SK-N-MC (cell line): ENCODE measurements at regions not wholly inside any gene's neighbourhood (a gene's known extent, or its start where the extent isn't known, plus 50 kb on each side); places are given as distances from the start of the nearest gene placed in this dataset.
"Not testable (repeated sequence)": the region's sequence is repeated elsewhere in the genome, so short reads cannot be mapped to it uniquely, and the experiment has no call there.

ENCODE experiments used
- DNase-seq: peaks from one replicate; pipeline ENCODE4 v3.0.0-alpha.2; 2011; ENCODE audit warnings: low read depth, low spot score
- H3K27ac ChIP-seq: fragments of 200-600 bp; sonication (generic); 2 replicates; pipeline ENCODE4 v1.5.1; 2016; ENCODE audit warnings: mixed run types
- H3K36me3 ChIP-seq: fragments of 200-600 bp; sonication (generic); 2 replicates; pipeline ENCODE4 v1.6.1; 2017; ENCODE audit warnings: antibody characterized with exemption, low read length, mixed read lengths; ENCODE audit not compliant: insufficient read depth
- H3K4me3 ChIP-seq: fragments of 200-600 bp; sonication (generic); 2 replicates; pipeline ENCODE4 v1.5.1; 2016
- H3K9ac ChIP-seq: fragments of 200-600 bp; sonication (generic); 2 replicates; pipeline ENCODE4 v1.8.0; 2017; ENCODE audit warnings: mixed run types, mixed read lengths; ENCODE audit not compliant: insufficient read length
- H3K9me3 ChIP-seq: fragments of 200-600 bp; sonication (generic); 2 replicates; pipeline ENCODE4 v1.6.1; 2017; ENCODE audit warnings: low read depth, mild to moderate bottlenecking, antibody characterized with exemption, low read length, moderate library complexity, mixed read lengths
- EZH2 ChIP-seq: fragments of 200-600 bp; sonication (generic); IDR thresholded peaks from one replicate; pipeline ENCODE4 v1.6.1; 2017; ENCODE audit warnings: antibody characterized with exemption
- FOXP2 ChIP-seq: optimal IDR thresholded peaks from 2 replicates; pipeline ENCODE3; 2011; ENCODE audit warnings: mild to moderate bottlenecking, moderate library complexity; ENCODE audit not compliant: insufficient read depth; ENCODE audit errors: extremely low read length, control extremely low read depth
- POLR2AphosphoS5 ChIP-seq: IDR thresholded peaks from 2 replicates; pipeline ENCODE4 v1.6.1; 2012; ENCODE audit warnings: mild to moderate bottlenecking, low read depth, low read length, borderline replicate concordance

DNA sequence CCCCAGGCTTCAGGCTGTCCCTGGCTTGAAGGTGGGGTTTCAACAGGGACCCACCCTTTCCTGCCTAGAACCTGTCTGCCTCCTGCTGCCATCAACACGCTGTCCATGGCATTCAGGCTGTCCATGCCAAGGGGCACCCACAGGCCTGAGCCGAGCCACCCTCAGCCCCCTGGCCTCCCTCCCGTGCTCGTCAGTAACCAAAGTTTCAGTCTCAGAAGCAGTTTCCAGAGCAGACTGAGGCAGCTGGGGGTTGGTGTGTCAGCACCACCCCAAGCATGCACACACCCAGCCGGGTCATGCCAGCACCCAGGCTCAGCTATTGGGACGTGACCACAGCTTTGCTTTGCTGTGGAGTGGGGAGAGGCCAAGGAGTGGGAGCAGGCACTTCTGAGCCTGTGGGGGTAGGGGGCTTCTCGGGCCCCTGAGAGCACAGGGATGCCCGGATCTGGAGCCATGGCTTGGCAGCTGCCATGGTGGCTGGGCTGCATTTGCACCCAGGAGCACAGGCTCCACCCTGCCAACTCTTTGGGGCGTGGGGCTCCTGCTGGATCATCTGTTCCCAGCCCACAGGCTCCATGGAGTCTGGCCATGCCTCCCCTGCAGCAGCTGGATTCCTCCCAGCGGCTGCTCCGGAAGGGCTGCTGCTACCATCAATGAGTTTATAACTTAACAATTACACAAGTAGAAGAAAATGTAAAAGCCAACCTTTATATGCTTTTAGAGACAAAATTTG is 314.5 kb upstream of the SEMA3C start:
- H3K9me3 ChIP-seq = no peaks in the 10 kb centered on the region
- DNase-seq = no peak
- H3K4me3 ChIP-seq = peak overlapping the region; percentile 45
- H3K36me3 ChIP-seq = no peaks in the 10 kb centered on the region
- TF ChIP-seq POLR2AphosphoS5 = peak; percentile 35; the same call in 1 of the 2 replicates
- TF ChIP-seq FOXP2 = no peak
- H3K27ac ChIP-seq = peak overlapping the region; percentile 93
- H3K9ac ChIP-seq = no peak overlapping the region

- DNase-seq = no peak
- Histone ChIP-seq H3K36me3 (no peaks in the 10 kb centered on the region), H3K9me3 (no peaks in the 10 kb centered on the region), H3K27ac (peak overlapping the region; percentile 87), H3K4me3 (no peak overlapping the region), H3K9ac (peak overlapping the region; percentile 51)
- TF ChIP-seq FOXP2 = no peak
- TF ChIP-seq EZH2 = no peak
- TF ChIP-seq POLR2AphosphoS5 = no peak
Measured at GRCh38 chr7:81232084-81232799, 313.4 kb upstream of the SEMA3C start.

DNA sequence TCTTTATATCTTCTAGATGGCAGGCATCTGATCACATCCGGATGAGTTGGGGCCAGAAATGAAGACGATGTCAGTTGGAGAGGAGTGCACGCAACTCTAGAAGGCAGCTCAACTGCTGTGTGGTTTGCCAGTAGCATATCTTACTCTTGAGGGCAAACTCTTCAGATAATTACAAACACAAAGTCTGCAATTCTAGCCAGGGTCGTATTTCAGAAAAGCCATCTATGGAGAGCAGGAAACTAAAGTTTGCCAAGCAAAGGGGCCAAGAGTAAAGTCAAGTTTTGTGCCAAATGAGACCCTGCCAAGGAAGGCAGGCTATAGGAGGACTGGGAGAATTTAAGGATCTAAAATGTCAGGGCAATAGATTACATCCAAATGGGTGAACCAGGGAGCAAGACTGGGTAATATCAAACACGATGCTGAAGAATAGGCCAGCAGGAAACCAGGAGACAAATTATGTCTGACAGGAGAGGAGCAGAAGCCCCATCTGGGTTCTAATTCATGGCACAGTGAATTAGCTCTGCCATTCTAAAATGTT is 312.5 kb upstream of the SEMA3C start:
- no peak for TF ChIP-seq EZH2
- TF ChIP-seq POLR2AphosphoS5 = peak; percentile 46; the same call in 1 of the 2 replicates
- Histone ChIP-seq H3K4me3 (peak overlapping the region; percentile 43; the same call in 1 of the 2 replicates), H3K9ac (peak overlapping the region; percentile 51), H3K36me3 (no peaks in the 10 kb centered on the region), H3K27ac (peak overlapping the region; percentile 87), H3K9me3 (no peaks in the 10 kb centered on the region)
- no peak for DNase-seq

DNA sequence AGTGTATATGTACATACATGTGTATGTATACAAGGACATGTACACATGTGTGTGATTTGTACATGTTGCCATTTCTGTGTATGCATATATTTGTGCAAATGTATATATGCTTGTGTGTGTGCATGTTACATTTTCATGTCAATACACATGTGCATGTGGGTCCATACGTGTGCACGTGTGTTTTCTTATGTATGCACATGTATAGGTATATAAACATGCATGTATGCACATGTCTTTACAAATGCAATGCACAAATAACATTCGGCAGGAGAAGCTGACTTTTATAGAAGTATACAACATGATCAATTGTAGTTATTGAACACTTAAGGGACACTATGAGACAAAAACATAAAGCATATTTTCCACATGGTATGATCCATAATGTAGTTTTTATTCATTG is 307.4 kb upstream of the SEMA3C start:
- TF ChIP-seq FOXP2 (no peak), POLR2AphosphoS5 (no peak), EZH2 (no peak)
- DNase-seq = no peak
- H3K9me3 ChIP-seq = no peaks in the 10 kb centered on the region
- H3K4me3 ChIP-seq = no peak overlapping the region
- no peak overlapping the region for H3K9ac ChIP-seq
- no peak overlapping the region for H3K27ac ChIP-seq
- H3K36me3 ChIP-seq = no peaks in the 10 kb centered on the region

- H3K27ac ChIP-seq, H3K9ac ChIP-seq, H3K9me3 ChIP-seq, H3K36me3 ChIP-seq, H3K4me3 ChIP-seq, DNase-seq: not testable (repeated sequence)
Measured at GRCh38 chr7:81222692-81223091, 303.8 kb upstream of the SEMA3C start.

DNA sequence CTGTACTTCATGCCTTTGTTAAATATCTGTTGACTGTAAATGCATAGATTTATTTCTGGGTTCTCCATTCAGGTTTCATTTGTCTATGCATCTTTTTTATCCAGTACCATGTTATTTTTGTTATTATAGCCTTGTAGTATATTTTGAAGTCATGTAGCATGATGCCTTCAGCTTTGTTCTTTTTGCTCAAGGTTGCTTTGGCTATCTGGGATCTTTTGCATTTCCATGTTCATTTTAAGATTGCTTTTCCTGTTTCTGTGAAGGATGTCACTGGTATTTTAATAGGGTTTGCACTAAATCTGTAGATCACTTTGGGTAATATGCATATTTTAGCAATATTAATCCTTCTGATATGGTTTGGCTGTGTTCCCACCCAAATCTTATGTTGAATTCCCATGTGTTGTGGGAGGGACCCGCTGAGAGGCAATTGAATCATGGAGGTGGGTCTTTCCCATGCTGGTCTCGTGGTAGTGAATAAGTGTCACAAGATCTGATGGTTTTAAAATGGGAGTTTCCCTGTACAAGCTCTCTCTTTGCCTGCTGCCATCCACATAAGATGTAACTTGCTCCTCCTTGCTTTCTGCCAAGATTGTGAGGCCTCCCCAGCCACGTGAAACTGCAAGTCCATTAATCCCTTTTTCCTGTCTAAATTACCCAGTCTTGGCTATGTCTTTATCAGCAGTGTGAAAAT is 302.8 kb upstream of the SEMA3C start:
- Histone ChIP-seq H3K9ac (no peak overlapping the region), H3K4me3 (no peak overlapping the region), H3K27ac (no peak overlapping the region), H3K36me3 (no peaks in the 10 kb centered on the region), H3K9me3 (no peaks in the 10 kb centered on the region)
- DNase-seq = no peak
- TF ChIP-seq EZH2 = no peak
- no peak for TF ChIP-seq POLR2AphosphoS5
- no peak for TF ChIP-seq FOXP2

GRCh38 chr7:81218480-81219106 is 299.7 kb upstream of the SEMA3C start:
- Histone ChIP-seq H3K4me3 (no peak overlapping the region), H3K27ac (no peak overlapping the region), H3K9me3 (no peaks in the 10 kb centered on the region), H3K9ac (no peak overlapping the region), H3K36me3 (no peaks in the 10 kb centered on the region)
- DNase-seq = no peak
- TF ChIP-seq FOXP2 (no peak), EZH2 (no peak), POLR2AphosphoS5 (no peak)

DNA sequence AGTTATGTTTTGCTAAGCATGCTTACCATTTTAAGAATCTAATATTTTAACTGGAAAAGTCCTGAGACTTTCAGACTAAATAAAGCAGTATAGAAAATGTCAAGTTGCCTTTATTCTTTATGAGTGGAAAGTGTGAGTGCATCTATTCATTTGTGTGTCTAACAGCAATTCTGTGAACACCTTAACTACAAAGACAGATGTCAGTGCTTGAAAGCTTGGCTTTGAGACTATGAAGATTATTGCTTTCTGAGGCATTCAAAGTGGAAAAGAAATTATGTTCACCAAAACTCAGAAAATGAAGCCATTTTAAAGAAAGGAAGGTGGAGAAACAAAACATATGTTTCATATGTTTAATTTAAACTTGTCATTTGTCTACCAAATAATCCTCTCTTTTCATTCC is 294.5 kb upstream of the SEMA3C start:
- Histone ChIP-seq H3K27ac (no peak overlapping the region), H3K4me3 (no peak overlapping the region), H3K9ac (no peak overlapping the region), H3K9me3 (no peaks in the 10 kb centered on the region), H3K36me3 (no peaks in the 10 kb centered on the region)
- no peak for DNase-seq
- TF ChIP-seq POLR2AphosphoS5 (no peak), FOXP2 (no peak), EZH2 (no peak)

DNA sequence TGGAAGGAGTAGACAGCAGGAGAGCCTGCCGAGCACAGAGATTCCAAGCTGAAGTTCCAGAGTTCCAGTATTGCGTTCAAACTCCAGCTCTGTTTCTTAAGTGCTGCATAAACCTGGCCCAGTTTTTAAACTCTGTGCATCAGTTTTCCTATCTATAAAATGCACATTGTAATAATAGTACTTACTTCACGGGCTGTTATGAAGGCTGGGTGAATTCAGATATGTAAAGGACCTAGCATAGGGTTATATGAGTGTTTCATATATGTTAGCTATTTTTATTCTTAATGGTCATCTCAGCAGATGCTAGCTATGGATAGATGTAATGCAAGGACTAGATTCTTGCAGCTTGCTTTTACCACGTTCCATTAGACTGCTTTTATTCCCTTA is 293.1 kb upstream of the SEMA3C start:
- H3K9me3 ChIP-seq = no peaks in the 10 kb centered on the region
- no peak overlapping the region for H3K4me3 ChIP-seq
- TF ChIP-seq POLR2AphosphoS5 = no peak
- TF ChIP-seq EZH2 = no peak
- TF ChIP-seq FOXP2 = no peak
- no peak overlapping the region for H3K9ac ChIP-seq
- no peak overlapping the region for H3K27ac ChIP-seq
- no peak for DNase-seq
- H3K36me3 ChIP-seq = no peaks in the 10 kb centered on the region
